ENCODE measurements at regions not wholly inside any gene's neighbourhood (a gene's known extent, or its start where the extent isn't known, plus 50 kb on each side); places are given as distances from the start of the nearest gene placed in this dataset.

- no peak for TF ChIP-seq CTCF (conservative IDR thresholded peaks at IDR 0.05; ENCODE audit: low read depth, low read length)
- DNase-seq (ENCODE audit: low read depth), result no peak
- no peak overlapping the region for H3K4me3 ChIP-seq (ENCODE audit: low read length)
Measured at GRCh38 chr6:168155821-168156741, 77.1 kb upstream of the FRMD1 start.

GRCh38 chr6:168155193-168155592 is 76.2 kb upstream of the FRMD1 start:
- no peak overlapping the region for H3K4me3 ChIP-seq (ENCODE audit: low read length)
- DNase-seq (ENCODE audit: low read depth), result no peak
- no peak for TF ChIP-seq CTCF (conservative IDR thresholded peaks at IDR 0.05; ENCODE audit: low read depth, low read length)

GRCh38 chr6:168154263-168154917 is 75.4 kb upstream of the FRMD1 start:
- TF ChIP-seq CTCF (conservative IDR thresholded peaks at IDR 0.05; ENCODE audit: low read depth, low read length), result no peak
- no peak overlapping the region for H3K4me3 ChIP-seq (ENCODE audit: low read length)
- no peak for DNase-seq (ENCODE audit: low read depth)

DNA sequence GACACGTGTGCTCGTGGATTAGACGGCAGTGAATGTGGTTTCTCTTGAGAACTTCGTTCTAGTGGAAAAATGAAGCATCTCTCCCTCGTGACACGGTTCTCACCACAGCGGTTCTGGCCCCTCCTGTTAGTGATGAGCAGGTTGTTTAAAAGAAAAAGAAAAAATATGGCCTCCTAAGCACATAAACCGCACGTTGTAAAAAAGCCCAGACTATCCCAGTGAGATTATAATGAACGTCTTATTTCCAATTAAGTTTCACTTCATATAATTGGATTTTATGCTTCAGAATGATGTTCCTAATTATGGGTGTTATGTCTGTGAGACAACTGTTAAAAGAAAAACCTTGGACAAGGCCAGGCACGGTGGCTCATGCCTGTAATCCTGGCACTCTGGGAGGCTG is 74.5 kb upstream of the FRMD1 start:
- no peak for DNase-seq (ENCODE audit: low read depth)
- no peak for TF ChIP-seq CTCF (conservative IDR thresholded peaks at IDR 0.05; ENCODE audit: low read depth, low read length)
- H3K4me3 ChIP-seq (ENCODE audit: low read length), result no peak overlapping the region

DNA sequence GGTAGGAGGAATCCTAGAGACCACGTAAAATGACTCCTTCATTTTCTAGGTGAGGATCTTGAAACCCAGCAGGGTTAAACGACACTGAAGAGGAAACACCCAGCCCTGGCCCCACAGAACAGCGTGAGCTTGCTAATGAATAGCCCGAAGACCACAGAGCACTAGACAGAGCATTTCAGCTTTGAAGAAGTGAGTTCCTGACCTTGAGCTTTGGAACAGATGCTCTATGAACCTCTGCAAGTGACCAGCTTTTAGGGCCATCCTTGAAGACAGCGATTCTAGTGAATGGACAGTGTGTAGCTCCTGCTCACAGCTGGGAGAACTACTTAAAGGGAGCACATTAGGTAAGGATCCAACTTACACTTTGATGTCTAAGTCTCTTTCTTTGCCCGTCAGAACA is 74.0 kb upstream of the FRMD1 start:
- no peak for TF ChIP-seq CTCF (conservative IDR thresholded peaks at IDR 0.05; ENCODE audit: low read depth, low read length)
- DNase-seq (ENCODE audit: low read depth), result no peak
- no peak overlapping the region for H3K4me3 ChIP-seq (ENCODE audit: low read length)

DNA sequence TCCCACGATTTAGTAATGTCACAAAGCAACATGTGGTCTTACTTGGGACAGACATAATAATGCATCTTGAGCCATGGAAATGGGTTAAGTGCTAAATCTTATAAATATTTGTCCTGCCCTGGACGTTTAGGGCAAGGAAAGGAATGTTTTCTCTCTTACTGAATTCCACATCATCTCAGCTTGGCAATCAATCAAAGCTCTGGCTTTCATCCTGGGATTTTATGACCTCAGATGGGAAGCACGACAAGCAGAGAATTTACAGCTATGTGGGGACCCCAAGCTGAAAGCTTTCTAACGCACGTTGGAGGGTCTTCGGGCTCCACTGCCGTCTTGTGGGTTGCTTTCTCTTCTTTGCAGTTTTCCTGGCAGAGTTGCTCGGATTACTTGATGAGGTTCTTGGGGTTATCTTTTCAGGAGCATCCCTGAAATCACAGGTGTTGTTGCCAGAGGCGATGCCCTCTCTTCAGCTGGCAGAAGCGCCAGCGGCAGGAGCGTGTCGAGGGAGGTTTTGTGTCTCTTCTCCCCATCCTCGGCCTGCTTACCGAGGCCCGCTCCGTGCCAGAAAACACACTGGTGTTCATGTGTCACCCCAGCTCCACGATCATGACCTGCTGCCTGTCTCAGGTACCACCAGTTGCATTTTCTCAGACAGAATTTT is 73.4 kb upstream of the FRMD1 start:
- no peak for TF ChIP-seq CTCF (conservative IDR thresholded peaks at IDR 0.05; ENCODE audit: low read depth, low read length)
- H3K4me3 ChIP-seq (ENCODE audit: low read length), result no peak overlapping the region
- DNase-seq (ENCODE audit: low read depth), result no peak

All from retinal pigment epithelial cell (primary cell).